PFSK-1 (cell line): ENCODE measurements at regions not wholly inside any gene's neighbourhood (a gene's known extent, or its start where the extent isn't known, plus 50 kb on each side); places are given as distances from the start of the nearest gene placed in this dataset.

Experiments
- POLR2AphosphoS5 ChIP-seq: IDR thresholded peaks from 2 replicates; pipeline ENCODE4 v1.6.1; 2012; ENCODE audit warnings: low read depth, mild to moderate bottlenecking, control low read depth, low read length, moderate library complexity
- SIN3A ChIP-seq: IDR thresholded peaks from 2 replicates; pipeline ENCODE4 v1.6.1; 2012; ENCODE audit warnings: mild to moderate bottlenecking, low read length, moderate library complexity, borderline replicate concordance; ENCODE audit not compliant: insufficient read depth
- TAF1 ChIP-seq: IDR thresholded peaks from 2 replicates; pipeline ENCODE4 v1.6.1; 2012; ENCODE audit warnings: low read length, control low read depth, borderline replicate concordance; ENCODE audit not compliant: insufficient read depth

DNA sequence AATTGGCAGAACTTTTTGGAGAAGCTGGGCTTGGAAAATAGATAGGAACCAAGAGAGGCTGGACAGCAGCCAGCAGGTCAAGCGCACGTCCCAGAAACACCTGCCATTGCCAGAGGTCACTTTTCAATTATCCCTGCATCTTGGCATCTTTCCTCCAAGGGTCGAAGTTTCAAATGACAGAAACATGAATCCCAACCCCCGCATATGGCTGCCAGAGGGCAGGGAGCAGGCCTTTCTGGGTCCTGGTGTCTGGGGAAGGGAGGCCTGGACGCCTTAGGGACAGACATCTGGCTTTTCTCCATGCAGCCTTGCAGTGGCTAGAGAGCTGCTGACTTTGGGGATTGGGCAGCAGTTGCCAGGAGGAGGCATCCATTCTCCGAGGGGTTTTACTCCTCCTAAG lies 164.5 kb upstream of the TPM1 start:
- TF ChIP-seq TAF1 (no peak), POLR2AphosphoS5 (no peak), SIN3A (no peak)
